GM21381 (cell line): ENCODE measurements at regions not wholly inside any gene's neighbourhood (a gene's known extent, or its start where the extent isn't known, plus 50 kb on each side); places are given as distances from the start of the nearest gene placed in this dataset.
"Not testable (repeated sequence)": the region's sequence is repeated elsewhere in the genome, so short reads cannot be mapped to it uniquely, and the experiment has no call there.

ENCODE experiments used
- ATAC-seq: cut with Tn5 transposase; IDR thresholded peaks from one replicate; pipeline ENCODE4 v1.9.1; 2021; ENCODE audit warnings: mild to moderate bottlenecking, moderate library complexity; ENCODE audit not compliant: unreplicated experiment

DNA sequence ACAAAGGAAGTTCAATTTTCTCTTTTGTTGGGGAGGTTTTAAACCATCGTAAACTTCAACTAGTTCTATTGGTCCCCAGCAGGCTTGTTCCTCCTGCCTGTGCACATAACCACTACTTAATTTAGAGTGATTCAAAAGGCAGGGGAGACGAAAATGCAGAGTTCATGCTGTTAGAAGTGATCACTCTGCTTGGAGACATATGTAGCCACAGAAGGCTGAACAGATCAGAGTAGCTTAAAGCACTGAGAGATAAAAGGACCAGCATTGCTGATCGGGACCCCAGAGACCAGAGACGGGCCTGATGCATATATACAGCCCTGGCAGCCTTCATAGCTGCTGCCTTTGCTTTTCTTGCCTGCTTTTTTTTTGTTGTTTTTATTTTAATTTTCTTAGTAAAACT is 662.0 kb upstream of the CPEB2 start:
- no peak for ATAC-seq

DNA sequence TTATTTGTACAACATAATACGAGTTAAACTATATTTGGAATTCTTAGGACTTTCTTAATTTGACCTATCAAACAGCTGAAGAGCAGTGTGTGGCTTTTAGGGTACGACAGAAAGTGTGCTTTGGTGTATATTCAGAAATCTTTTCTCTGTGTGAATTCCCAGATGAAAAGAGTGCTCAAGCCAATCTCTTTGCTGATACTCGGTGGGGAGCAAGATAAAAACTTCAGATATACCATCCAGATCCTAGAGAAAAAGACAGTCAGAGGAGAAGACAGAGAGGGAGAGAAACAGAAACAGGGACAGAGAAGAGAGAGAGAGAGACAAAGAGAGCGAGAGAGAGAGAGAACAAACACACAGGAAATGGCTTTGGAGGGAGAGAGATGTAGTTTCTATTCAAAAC is 658.3 kb upstream of the CPEB2 start:
- ATAC-seq, result no peak

DNA sequence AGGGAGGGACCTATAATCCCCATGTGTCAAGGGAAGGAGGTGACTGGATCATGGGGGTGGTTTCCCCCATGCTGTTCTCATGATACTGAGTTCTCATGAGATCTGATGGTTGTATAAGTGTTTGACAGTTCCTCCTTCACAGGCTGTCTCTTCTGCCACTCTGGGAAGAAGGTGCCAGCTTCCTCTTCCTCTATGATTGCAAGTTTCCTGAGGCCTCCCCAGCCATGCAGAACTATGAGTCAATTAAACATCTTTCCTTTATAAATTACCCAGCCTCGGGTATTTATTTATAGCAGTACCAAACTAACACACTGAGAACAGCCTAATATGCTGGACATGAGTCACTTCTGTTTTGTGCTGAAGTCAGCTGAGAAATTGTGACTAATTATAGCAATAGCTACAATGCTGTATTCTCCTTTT is 656.9 kb upstream of the CPEB2 start:
- ATAC-seq, result no peak

DNA sequence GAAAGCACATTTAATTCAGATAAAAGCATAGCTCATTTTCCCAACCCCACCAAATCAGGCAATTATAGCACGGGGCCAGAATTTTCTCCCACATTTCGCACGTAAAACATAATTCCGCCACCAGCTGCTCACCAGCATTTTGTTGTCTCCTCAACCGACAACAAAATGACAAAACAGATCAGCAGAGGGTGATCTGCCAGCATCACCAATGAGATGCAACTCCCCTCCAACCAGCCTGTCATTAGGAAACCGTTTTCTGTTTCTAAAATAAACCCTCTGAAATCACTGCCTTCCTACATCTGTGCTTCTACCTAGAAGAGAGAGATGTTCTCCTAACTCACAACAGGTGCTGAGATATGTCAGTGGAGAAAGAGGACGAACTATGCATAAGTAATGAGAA is 654.8 kb upstream of the CPEB2 start:
- no peak for ATAC-seq

DNA sequence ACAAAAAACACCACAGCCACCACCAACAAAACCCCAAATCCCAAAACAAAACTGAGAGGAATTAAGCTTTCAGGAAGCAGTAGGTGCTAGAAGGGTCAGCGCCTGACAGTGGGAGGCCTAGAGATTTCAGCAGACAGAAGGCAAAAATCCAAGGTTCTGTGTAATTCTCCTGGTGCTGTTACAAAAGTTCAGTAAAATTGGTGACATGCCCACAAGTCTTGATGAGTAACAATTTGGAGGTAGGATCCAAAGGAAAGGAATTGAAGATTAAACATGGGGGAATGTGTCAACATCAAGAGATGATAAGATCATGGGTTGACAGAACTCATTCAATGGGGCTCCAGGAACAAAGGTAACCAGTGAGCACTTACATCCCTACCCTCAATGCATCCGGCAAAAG is 653.8 kb upstream of the CPEB2 start:
- ATAC-seq, result no peak

DNA sequence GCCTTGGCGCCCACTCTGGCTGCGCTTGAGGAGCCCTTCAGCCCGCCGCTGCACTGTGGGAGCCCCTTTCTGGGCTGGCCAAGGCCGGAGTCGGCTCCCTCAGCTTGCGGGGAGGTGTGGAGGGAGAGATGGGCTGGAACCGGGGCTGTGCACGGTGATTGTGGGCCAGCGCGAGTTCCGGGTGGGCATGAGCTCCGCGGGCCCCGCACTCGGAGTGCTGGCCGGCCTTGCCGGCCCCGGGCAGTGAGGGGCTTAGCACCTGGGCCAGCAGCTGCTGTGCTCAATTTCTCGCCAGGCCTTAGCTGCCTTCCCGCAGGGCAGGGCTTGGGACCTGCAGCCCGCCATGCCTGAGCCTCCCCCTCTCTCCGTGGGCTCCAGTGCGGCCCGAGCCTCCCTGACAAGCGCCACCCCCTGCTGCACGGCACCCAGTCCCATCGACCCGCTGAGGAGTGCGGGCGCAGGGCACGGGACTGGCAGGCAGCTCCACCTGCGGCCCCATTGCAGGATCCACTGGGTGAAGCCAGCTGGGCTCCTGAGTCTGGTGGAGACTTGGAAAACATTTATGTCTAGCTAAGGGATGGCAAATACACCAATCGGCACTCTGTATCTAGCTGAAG is 643.6 kb upstream of the CPEB2 start:
- not testable (repeated sequence) for ATAC-seq

DNA sequence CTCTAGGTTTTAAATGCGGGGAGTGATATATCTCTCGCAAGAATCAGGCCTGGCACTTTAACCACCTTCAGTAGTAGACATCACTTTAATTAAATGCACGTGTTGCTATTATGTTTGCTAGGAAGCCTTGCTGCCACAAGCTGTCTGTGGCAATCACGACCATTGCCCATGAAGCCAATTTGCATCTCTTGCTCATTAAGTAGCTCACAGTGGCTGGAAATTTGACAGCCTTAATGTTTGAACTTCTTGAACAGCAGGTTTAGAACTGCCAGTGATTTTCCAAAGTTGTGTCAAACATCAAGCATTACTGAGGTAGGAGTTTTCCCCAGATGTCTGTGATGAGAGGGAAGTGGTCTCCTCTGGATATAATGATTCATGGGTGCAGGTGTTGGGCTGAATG is 642.3 kb upstream of the CPEB2 start:
- ATAC-seq, result no peak

DNA sequence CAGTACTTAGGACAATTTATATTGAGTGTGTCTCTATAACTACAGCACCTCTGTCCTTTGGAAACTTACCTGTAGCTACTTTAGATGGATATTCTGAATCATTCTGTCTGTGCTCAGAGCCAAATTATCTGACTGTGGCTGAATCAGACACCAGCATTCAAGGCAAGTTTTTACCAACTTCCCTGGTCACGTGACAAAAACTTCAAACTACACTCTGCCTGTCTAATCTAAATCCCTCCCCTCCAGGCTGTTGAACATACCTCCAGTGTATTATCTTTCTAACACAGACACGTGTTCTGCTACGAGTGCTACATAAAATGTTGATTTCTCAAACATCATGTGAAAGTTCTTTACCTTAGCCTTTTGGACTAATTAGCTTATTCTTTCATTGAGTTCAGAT is 641.2 kb upstream of the CPEB2 start:
- ATAC-seq, result no peak

DNA sequence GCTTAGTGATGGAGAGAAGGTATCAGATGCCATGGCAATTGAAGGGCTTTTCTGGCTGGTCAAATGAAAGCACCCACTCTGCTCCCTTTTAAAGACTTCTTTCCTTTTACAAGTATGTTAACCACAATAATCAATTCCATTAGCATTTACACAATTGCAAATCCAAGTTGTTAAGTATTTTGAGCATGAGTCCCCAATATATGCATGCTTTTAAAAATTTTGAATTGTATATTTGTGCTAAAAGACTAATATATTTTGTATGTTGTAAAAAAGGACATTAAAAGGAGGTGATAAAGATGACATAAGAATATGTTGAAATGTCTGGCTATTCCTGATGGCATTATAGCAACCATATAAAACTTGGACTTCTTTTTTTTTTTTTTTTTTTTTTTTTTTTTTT is 639.9 kb upstream of the CPEB2 start:
- ATAC-seq, result no peak

DNA sequence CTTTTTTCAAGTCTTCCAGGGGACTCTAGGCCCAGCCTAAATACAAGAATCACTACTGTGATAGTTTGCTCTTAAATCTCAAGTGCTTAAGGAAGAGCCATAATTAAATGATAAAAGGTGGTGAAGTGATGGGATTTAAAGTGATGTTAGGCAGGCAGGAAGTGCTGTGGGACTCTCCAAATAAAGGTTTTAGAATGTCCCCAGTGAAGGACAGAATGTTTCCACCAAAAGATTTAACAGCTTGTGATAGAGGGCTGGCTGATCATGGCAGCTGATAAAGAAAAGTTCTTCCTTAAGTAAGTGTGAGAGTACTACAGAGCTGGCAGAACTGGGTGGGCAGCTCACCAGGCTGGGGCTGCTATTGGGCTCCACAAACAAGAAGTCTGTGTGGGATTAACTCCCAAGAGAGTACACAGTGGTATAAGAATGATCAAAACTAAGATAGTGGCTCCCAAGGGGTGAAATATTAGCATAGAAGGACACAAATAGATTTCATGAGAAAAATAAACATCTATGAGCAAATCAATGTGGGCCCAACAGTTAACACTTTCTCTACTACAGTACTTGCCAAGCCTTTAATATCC is 637.2 kb upstream of the CPEB2 start:
- no peak for ATAC-seq

DNA sequence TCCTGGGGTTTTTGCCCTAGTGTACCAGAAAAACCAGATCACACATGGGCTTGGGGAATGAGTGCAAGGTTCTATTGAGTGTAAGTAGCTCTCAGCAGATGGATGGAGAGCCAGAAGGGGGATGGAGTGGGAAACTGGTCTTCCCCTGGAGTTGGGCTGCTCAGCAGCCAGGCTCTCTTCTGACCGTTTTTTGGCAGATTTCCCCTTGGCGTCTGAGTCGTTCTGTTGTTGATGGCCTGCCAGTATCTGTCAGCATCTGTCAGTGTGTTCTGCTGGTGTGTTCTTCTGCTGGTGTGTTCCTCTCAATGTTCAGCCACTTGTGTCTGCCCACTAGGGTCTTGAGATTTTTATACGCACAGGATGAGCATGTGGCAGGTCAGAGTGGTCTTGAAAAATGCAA is 633.9 kb upstream of the CPEB2 start:
- no peak for ATAC-seq

DNA sequence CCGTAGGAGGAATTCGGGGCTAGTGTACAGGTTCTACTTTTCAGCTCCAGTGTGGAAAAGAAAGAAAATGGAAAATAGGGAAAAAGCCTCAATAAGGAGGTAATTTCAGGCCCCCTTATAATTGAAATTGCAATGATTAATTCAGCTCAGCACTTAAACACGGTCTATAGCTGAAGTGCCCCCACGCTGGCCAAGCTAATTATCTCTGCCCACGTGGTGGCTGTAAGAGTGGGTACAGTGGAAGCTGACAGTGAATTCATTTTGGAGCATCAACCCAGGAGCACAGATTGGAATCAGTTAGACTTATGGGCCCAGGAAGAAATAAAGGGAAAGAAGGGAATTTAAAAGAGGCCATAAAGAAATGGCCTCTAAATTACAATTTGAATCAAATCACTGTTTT is 631.1 kb upstream of the CPEB2 start:
- no peak for ATAC-seq

DNA sequence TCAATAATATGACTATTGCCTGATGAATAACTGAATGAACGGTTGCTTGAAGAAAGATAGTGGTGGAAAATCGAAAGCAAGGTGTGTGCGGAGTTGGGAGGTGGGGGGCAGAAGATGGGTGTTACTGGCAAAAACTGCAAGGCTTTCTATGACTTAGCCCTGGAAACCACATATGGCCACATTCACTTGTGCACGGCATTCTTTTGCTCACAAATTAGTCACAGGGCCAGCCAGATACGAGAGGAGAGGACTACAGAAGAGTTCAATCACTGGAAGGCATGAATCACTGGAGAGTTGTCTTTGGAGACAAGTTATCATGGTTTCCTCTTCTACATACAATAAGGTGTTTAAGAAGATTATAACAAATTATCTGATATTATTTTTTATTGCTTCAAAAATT is 626.5 kb upstream of the CPEB2 start:
- no peak for ATAC-seq

DNA sequence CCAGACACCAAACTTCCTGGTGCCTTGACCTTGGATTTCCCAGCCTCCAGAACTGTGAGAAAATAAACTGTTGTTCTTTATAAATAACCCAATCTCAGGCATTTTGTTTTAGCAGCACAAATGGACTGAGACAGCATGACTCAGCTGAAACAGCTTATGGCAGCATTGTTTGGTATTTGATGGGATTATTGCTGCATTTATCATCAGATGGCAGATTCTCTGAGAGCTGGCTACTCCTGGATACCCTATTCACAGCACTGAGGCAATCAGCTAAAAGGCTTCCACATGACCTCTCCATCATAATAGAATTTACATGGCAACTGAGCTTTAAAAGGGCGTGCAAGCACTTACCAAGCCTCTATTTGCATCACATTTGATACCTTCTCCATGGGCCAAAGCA is 623.1 kb upstream of the CPEB2 start:
- ATAC-seq, result no peak

DNA sequence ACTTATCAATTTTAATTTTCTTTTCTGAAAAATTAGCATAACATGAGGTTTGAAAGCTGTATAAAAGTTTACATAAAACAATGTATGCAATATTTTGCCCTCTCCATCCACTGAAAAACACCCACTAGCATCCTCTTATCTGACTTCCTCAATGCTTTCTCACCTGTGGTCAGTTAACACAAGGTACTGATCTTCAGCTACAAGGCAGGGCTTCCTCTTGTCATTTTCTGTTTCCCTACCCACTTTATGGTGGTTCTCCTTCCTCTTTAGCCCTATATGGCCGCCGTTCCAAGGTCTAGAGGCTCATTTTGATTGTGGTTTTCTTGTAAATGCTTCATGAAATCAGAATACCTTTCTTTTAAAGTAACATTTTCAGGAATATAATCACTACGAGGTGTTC is 618.6 kb upstream of the CPEB2 start:
- ATAC-seq, result no peak

DNA sequence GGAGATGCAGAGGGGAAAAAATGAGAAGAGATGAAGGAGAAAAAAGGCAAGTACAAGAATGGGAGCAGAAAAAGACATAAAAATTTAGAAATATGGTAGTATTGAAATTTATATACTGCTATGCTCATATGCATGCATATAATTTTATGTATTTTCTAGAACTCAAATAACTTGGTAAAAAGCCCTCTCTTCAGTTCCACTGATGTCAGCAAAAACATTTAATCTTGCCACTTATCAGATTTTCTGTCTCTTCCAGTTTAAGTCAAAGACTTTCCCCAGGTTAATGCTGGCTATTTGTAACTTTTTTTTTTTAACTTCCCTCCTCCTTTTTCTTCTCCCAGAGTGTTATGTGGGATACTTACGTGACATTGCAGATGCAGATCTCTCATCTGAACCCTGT is 617.5 kb upstream of the CPEB2 start:
- no peak for ATAC-seq

DNA sequence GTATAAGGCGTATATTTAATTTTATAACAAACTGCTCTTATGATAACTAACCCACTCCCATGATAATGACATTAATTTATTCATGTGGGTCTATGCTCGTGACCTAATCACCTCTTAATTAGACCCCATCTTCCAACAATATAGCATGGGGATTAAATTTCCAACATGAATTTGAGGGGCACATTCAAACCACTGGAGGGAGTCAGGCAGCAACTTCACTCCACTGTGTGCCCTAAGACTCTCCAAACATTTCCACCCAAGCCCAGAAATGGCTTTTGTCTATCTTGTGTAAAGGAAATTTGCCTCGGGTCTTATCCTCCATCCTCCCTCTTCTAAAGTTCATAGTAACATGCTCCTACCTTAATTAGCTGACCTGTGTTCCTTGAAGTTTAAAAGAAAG is 616.1 kb upstream of the CPEB2 start:
- ATAC-seq, result no peak

DNA sequence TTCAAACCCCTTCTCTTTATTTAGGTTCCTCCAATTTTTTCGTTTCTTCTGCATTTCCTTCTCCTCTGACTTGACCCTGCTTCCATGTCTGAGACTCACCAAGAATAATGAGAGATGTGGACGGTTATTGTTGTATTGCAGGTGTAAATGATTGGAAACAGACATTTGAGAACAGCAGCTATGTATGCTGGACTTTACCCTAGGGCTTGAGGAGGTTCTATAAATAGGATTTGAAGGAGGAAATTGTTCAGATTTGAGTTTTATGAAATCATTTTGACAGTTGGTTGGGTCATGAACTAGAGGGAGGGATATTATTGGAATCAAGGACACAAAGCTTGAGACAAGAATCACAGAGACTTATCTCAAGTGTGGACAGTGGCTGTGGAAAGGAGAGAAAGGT is 614.6 kb upstream of the CPEB2 start:
- no peak for ATAC-seq

DNA sequence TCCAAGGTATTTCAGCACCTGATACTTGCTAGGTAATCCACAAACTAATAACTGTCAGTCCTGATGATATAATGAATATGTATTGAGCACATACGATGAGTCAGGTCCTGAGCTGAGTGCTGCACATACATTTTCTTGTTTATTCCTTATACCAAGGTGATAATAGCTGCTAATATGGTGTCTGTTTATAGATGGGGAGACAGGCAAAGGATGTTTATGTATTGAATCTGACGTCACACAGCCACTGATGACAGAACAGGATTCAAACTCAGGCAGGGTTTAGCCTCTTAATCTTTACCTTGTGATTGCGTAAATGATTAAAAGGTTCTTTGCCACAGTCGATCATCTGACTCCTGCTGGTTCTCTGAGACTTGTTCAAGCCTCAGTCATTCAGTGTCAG is 609.9 kb upstream of the CPEB2 start:
- ATAC-seq, result no peak

DNA sequence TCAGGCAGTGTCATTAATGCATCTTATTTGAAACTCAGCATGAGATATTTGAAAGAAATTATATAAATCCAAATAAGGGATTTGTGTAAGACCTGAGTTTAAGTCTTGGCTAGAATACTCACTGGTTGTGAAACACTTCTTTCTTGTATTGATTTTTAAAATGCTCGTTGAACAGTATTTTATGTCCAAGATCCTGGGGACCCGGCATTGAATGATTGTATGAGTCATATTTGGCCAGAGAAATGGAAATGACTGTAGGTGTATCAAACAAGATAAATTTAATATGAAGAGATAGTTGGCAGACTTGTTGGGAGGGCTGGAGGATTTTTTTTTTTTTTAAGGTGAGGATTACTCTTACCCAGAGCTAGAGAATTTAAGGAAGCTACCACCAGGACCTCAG is 606.1 kb upstream of the CPEB2 start:
- no peak for ATAC-seq

DNA sequence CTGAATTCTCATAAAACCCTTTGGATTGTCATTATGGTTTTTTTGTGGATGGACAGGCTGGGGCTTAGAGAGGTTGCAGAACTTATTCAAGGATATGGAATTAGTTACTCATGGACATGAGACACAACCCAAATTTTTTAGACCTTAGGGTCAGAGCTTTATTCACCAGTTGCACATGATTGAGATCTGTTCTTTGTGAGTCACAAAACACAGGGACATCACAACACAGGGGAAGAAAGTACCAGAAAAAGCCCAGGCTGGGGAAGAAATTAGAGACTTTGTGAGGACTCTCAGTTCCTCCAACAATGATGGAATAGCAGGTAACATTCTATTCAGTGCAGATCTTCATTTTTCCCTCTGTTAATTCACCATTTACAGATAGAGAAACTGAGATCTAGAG is 602.4 kb upstream of the CPEB2 start:
- ATAC-seq, result no peak

DNA sequence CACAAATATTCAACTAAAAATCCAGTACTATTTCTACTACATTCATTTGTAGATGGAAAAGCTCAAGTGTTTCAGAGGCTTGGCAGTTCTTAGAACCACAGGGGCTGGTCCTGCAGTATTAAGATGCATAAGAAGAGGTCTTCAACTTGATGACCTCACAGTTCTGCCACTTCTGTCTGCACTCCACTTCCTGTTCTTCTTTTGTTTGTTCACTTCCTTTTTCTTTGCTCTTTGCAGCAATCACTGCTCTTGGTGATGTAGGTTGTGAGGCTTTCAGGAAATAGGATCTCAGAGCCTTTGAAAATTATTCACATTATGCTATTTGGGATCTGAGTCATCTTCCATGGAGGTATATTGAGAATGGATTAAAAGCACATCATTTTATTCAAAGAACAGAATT is 602.0 kb upstream of the CPEB2 start:
- ATAC-seq, result no peak

DNA sequence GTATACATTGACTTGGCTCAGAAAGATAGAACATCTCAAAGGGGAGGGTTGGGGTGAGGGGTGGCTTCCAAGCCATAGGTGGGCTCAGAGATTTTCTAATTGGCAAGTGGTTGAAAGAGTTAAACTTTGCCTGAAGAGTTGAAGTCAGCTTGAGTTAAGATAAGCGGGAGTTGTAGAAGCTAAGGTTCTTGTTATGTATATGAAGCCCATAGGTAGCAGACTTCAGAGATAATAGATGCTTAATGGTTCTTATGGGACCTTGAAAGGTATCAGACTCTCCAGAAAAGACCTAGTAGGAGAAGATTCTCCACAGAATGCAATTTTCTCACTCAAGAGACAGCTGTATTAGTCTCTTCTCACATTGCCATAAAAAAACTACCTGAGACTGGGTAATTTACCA is 599.1 kb upstream of the CPEB2 start:
- no peak for ATAC-seq
